B cell (primary cell): ENCODE measurements at regions not wholly inside any gene's neighbourhood (a gene's known extent, or its start where the extent isn't known, plus 50 kb on each side); places are given as distances from the start of the nearest gene placed in this dataset.

ENCODE experiments used
- ATAC-seq: fragments of 200-7000 bp; cut with Tn5 transposase; one replicate; pipeline ENCODE4 v1.10.0; 2021; ENCODE audit warnings: low read depth, mild to moderate bottlenecking, moderate number of reproducible peaks, moderate library complexity
- CTCF ChIA-PET: fragments of 350-600 bp; sonication (Branson Sonifier 250); formaldehyde crosslinking; loops from one replicate; lab custom pipeline; 2021; ENCODE audit warnings: antibody characterized with exemption, inconsistent platforms; lab: Charles Lee
- POLR2A ChIA-PET: fragments of 350-600 bp; sonication (Branson Sonifier 250); formaldehyde crosslinking; loops from one replicate; lab custom pipeline; 2021; ENCODE audit warnings: antibody characterized with exemption; lab: Charles Lee
- DNase-seq: peaks from one replicate; pipeline ENCODE4 v3.0.0; 2013
- H2AFZ ChIP-seq: 2 replicates; pipeline ENCODE4 v1.6.1; 2012; ENCODE audit warnings: mild to moderate bottlenecking, low read depth, low read length; ENCODE audit not compliant: insufficient read depth, poor library complexity, severe bottlenecking
- H3K27ac ChIP-seq, 2 donors: 1 replicate in 1 of 2; 2 replicates in 1 of 2; pipeline ENCODE4 v1.5.1; 2012 to 2013; ENCODE audit warnings: low read length in 2 of 2, mild to moderate bottlenecking in 2 of 2, moderate library complexity in 1 of 2
- H3K27me3 ChIP-seq, 4 experiments: fragments of 200-600 bp in 1 of 4; sonication (generic) in 1 of 4; replicated peaks in 1 of 4; 1 replicate in 2 of 4; 2 replicates in 2 of 4; pipeline versions ENCODE4 v1.6.1 to v1.7.0; 2013 to 2016; ENCODE audit warnings: low read length in 3 of 4, mild to moderate bottlenecking in 2 of 4, mixed read lengths in 1 of 4, moderate library complexity in 1 of 4; ENCODE audit not compliant: insufficient read depth in 4 of 4, control insufficient read depth in 3 of 4; ENCODE audit errors: control extremely low read depth in 1 of 4
- H3K36me3 ChIP-seq, 2 experiments: replicated peaks in 1 of 2; 1 replicate in 1 of 2; 2 replicates in 1 of 2; pipeline versions ENCODE4 v1.6.1 to v1.7.1; 2013; ENCODE audit warnings: low read length in 1 of 2; ENCODE audit not compliant: insufficient read depth in 2 of 2, control insufficient read depth in 1 of 2; ENCODE audit errors: control extremely low read depth in 1 of 2, extremely low read depth in 1 of 2
- H3K4me1 ChIP-seq, 2 donors: fragments of 200-600 bp in 1 of 2; sonication (generic) in 1 of 2; 1 replicate in 1 of 2; 2 replicates in 1 of 2; pipeline versions ENCODE4 v1.5.1 to v1.6.1; 2013 to 2017; ENCODE audit warnings: low read length in 2 of 2; ENCODE audit not compliant: control insufficient read depth in 2 of 2, insufficient read depth in 2 of 2
- H3K4me2 ChIP-seq: replicated peaks from 2 replicates; pipeline ENCODE3; 2012; ENCODE audit warnings: mild to moderate bottlenecking, low read depth, low read length; ENCODE audit not compliant: poor library complexity, severe bottlenecking
- H3K4me3 ChIP-seq, 5 experiments: fragments of 200-600 bp in 1 of 5; sonication (generic) in 1 of 5; 1 replicate in 3 of 5; 2 replicates in 2 of 5; pipeline versions ENCODE4 v1.5.1 to v1.7.0; 2011 to 2016; ENCODE audit warnings: low read length in 4 of 5, mild to moderate bottlenecking in 4 of 5, low read depth in 2 of 5, control low read depth in 1 of 5, moderate library complexity in 1 of 5; ENCODE audit not compliant: insufficient read depth in 1 of 5; ENCODE audit errors: control extremely low read depth in 1 of 5, extremely low read depth in 1 of 5
- H3K79me2 ChIP-seq: fragments of 200-600 bp; sonication (generic); one replicate; pipeline ENCODE4 v1.6.0; 2016; ENCODE audit warnings: low read length; ENCODE audit not compliant: control insufficient read depth, insufficient read depth
- H3K9ac ChIP-seq: fragments of 200-600 bp; sonication (generic); 2 replicates; pipeline ENCODE4 v1.6.1; 2017; ENCODE audit warnings: mild to moderate bottlenecking, low read length, moderate library complexity
- H3K9me3 ChIP-seq, 3 donors: one replicate each; pipeline versions ENCODE4 v1.6.1 to v1.7.1; 2013; ENCODE audit warnings: low read length in 2 of 3; ENCODE audit not compliant: control insufficient read depth in 2 of 3, insufficient read depth in 1 of 3; ENCODE audit errors: control extremely low read depth in 1 of 3
- H4K20me1 ChIP-seq: 2 replicates; pipeline ENCODE4 v1.6.0; 2012; ENCODE audit warnings: mild to moderate bottlenecking, low read length; ENCODE audit not compliant: insufficient read depth, control insufficient read depth, poor library complexity, severe bottlenecking
- H3K27ac Mint-ChIP-seq: one replicate; pipeline ENCODE4 v1.8.0; 2021; ENCODE audit warnings: mixed read lengths
- H3K27me3 Mint-ChIP-seq: one replicate; pipeline ENCODE4 v1.8.0; 2021; ENCODE audit warnings: mixed read lengths
- H3K4me1 Mint-ChIP-seq: one replicate; pipeline ENCODE4 v1.8.0; 2021; ENCODE audit warnings: mixed read lengths
- H3K4me3 Mint-ChIP-seq: one replicate; pipeline ENCODE4 v1.8.0; 2021; ENCODE audit warnings: mixed read lengths
- H3K9me3 Mint-ChIP-seq: one replicate; pipeline ENCODE4 v1.8.0; 2022; ENCODE audit warnings: mixed read lengths; ENCODE audit not compliant: insufficient read depth
- EZH2 ChIP-seq: IDR thresholded peaks from 2 replicates; pipeline ENCODE4 v1.6.1; 2012; ENCODE audit warnings: borderline replicate concordance, low read depth, mild to moderate bottlenecking, moderate library complexity, low read length; ENCODE audit not compliant: insufficient read depth, poor library complexity, severe bottlenecking
- WGBS: methylation state at CpG from one replicate; pipeline ENCODE4 v1.1.5; 2013; ENCODE audit warnings: missing lambda C conversion rate; ENCODE audit not compliant: insufficient coverage; 5-methylcytosine and 5-hydroxymethylcytosine counted together
- intact Hi-C: fragments of 100-400 bp; cut with micrococcal nuclease; formaldehyde crosslinking; loops from one replicate; pipeline ENCODE4 v1.10.0; 2022
- TF ChIP-seq, protein P1 (sequence below): fragments of 200-600 bp; IDR thresholded peaks from one replicate; pipeline ENCODE4 v1.8.0; 2022; ENCODE audit warnings: antibody characterized with exemption, mild to moderate bottlenecking

DNA sequence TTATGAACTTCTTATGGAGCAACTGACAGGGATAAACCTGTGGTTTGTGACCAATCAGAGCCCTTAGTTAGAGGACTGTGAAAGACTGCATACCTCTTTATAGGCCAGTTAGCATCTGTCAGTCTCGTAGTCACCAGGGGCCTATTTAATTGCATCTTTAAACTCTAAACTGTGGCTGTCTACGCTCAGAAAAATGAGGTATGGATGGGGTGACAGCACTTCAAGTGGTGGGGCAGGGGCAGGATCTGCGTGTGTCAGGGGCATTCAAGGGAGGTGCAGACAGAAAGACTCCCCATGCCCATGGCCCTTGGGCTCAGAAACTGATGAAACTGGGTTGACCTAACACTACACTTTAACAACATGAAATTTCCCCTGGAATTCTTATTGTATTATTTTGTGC lies 132.6 kb upstream of the TBCA start:
- Histone ChIP-seq H3K9me3 (no peaks in the 10 kb centered on the region), H3K36me3 (no peaks in the 10 kb centered on the region), H3K9ac (no peak overlapping the region), H3K27ac (no peak overlapping the region), H2AFZ (no peak overlapping the region), H3K4me1 (no peaks in the 10 kb centered on the region), H3K4me2 (no peak overlapping the region), H4K20me1 (no peaks in the 10 kb centered on the region), H3K79me2 (no peaks in the 10 kb centered on the region), H3K27me3 (peaks cover 0 to 7% (median 1%) of the 10 kb centered on the region in 4 experiments), H3K4me3 (no peak overlapping the region)
- Mint-ChIP-seq H3K4me3 (no peak overlapping the region), H3K4me1 (no peaks in the 10 kb centered on the region), H3K9me3 (no peaks in the 10 kb centered on the region), H3K27ac (no peak overlapping the region), H3K27me3 (peaks cover 16% of the 10 kb centered on the region)
- CTCF ChIA-PET, result no interaction called here
- no peak for ATAC-seq
- no peak for TF ChIP-seq EZH2
- TF ChIP-seq, protein P1, sequence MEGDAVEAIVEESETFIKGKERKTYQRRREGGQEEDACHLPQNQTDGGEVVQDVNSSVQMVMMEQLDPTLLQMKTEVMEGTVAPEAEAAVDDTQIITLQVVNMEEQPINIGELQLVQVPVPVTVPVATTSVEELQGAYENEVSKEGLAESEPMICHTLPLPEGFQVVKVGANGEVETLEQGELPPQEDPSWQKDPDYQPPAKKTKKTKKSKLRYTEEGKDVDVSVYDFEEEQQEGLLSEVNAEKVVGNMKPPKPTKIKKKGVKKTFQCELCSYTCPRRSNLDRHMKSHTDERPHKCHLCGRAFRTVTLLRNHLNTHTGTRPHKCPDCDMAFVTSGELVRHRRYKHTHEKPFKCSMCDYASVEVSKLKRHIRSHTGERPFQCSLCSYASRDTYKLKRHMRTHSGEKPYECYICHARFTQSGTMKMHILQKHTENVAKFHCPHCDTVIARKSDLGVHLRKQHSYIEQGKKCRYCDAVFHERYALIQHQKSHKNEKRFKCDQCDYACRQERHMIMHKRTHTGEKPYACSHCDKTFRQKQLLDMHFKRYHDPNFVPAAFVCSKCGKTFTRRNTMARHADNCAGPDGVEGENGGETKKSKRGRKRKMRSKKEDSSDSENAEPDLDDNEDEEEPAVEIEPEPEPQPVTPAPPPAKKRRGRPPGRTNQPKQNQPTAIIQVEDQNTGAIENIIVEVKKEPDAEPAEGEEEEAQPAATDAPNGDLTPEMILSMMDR, result no peak
- POLR2A ChIA-PET, result no interaction called here
- no CpG with 5 or more reads among the region's 3 CpGs for WGBS
- intact Hi-C loops, result no loop called here
- no peak for DNase-seq

DNA sequence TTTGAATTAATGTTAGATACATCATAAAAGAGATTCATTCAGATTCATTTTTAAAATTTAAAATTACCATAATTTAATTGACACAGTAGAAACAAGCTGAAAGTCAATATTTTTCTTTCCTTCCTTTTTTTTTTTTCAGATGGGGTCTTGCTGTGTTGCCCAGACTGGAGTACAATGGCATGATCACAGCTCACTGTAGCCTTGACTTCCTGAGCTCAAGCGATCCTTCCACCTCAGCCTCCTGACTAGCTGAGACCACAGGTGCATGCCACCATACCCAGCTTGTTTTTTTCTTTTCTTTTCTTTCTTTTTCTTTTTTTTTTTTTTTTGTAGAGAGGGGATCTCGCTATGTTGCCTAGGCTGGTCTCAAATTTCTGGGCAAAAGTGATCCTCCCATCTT lies 131.6 kb upstream of the TBCA start:
- no peak for ATAC-seq
- Histone ChIP-seq H3K4me3 (no peak overlapping the region), H3K27me3 (peaks cover 0 to 4% (median 1%) of the 10 kb centered on the region in 4 experiments), H3K79me2 (no peaks in the 10 kb centered on the region), H3K4me1 (no peaks in the 10 kb centered on the region), H3K36me3 (no peaks in the 10 kb centered on the region), H3K9ac (no peak overlapping the region), H4K20me1 (no peaks in the 10 kb centered on the region), H3K4me2 (no peak overlapping the region), H2AFZ (no peak overlapping the region), H3K9me3 (no peaks in the 10 kb centered on the region), H3K27ac (no peak overlapping the region)
- peaks cover 13% of the 10 kb centered on the region for H3K27me3 Mint-ChIP-seq
- POLR2A ChIA-PET, result no interaction called here
- H3K4me1 Mint-ChIP-seq, result no peaks in the 10 kb centered on the region
- intact Hi-C loops, result no loop called here
- CTCF ChIA-PET, result interaction anchor here (0.6 to 0.8 kb wide), 2 partner anchors 262 to 1137 kb away, joined by 3 to 6 read pairs; no protein-coding TSS in a partner anchor
- no CpG with 5 or more reads among the region's 2 CpGs for WGBS
- no peak overlapping the region for H3K4me3 Mint-ChIP-seq
- H3K27ac Mint-ChIP-seq, result no peak overlapping the region
- TF ChIP-seq, protein P1, result no peak
- no peak for TF ChIP-seq EZH2
- no peaks in the 10 kb centered on the region for H3K9me3 Mint-ChIP-seq
- DNase-seq, result no peak
